GM23338 (cell line): ENCODE measurements at regions not wholly inside any gene's neighbourhood (a gene's known extent, or its start where the extent isn't known, plus 50 kb on each side); places are given as distances from the start of the nearest gene placed in this dataset.

Source experiments
- CREB1 ChIP-seq: fragments of 250-450 bp; sonication (Bioruptor Pico); IDR thresholded peaks from 2 replicates; pipeline ENCODE4 v1.5.0; 2020; ENCODE audit warnings: low read depth, mild to moderate bottlenecking, moderate library complexity
- EZH2 ChIP-seq: fragments of 200-600 bp; sonication (generic); IDR thresholded peaks from one replicate; pipeline ENCODE4 v1.8.0; 2017; ENCODE audit warnings: antibody characterized with exemption, mild to moderate bottlenecking, low read depth; ENCODE audit not compliant: unreplicated experiment
- EZH2phosphoT487 ChIP-seq: fragments of 200-600 bp; sonication (generic); IDR thresholded peaks from one replicate; pipeline ENCODE4 v1.8.1; 2018; ENCODE audit warnings: antibody characterized with exemption; ENCODE audit not compliant: unreplicated experiment
- JUNB ChIP-seq: IDR thresholded peaks from one replicate; pipeline ENCODE4 v1.6.1; 2016; ENCODE audit warnings: antibody characterized with exemption; ENCODE audit not compliant: unreplicated experiment
- NANOG ChIP-seq: IDR thresholded peaks from 2 replicates; pipeline ENCODE4 v1.6.1; 2016; ENCODE audit warnings: antibody characterized with exemption, borderline replicate concordance
- POLR2AphosphoS5 ChIP-seq: IDR thresholded peaks from 2 replicates; pipeline ENCODE4 v1.6.1; 2016; ENCODE audit warnings: antibody characterized with exemption, low read depth
- STAT1 ChIP-seq: IDR thresholded peaks from one replicate; pipeline ENCODE4 v1.6.1; 2016; ENCODE audit warnings: antibody characterized with exemption; ENCODE audit not compliant: unreplicated experiment
- ZNF331 ChIP-seq: fragments of 250-450 bp; sonication (Bioruptor Pico); IDR thresholded peaks from 2 replicates; pipeline ENCODE4 v1.5.0; 2020; ENCODE audit warnings: low read depth, mild to moderate bottlenecking, moderate library complexity
- TF ChIP-seq, protein P1 (sequence below), 2 experiments: fragments of 200-600 bp in 1 of 2; sonication (generic) in 1 of 2; conservative IDR thresholded peaks; 2 replicates each; pipeline versions ENCODE4 v1.5.1 to v1.6.1; 2016 to 2017; ENCODE audit warnings: antibody characterized with exemption in 2 of 2, low read depth in 2 of 2, mild to moderate bottlenecking in 2 of 2, moderate library complexity in 1 of 2
- TF ChIP-seq, protein P2 (sequence below): IDR thresholded peaks from one replicate; pipeline ENCODE4 v1.6.1; 2018; ENCODE audit warnings: antibody characterized with exemption; ENCODE audit not compliant: unreplicated experiment
- TF ChIP-seq, protein P3 (sequence below): IDR thresholded peaks from 2 replicates; pipeline ENCODE4 v1.6.1; 2016; ENCODE audit warnings: antibody characterized with exemption

GRCh38 chr4:52483186-52483890 is 175.8 kb downstream of the USP46 start:
- TF ChIP-seq EZH2 (no peak), POLR2AphosphoS5 (no peak), CREB1 (CRISPR knock-in tag) (no peak), ZNF331 (no peak), JUNB (no peak), STAT1 (no peak), EZH2phosphoT487 (no peak), NANOG (no peak)
- TF ChIP-seq, protein P1, sequence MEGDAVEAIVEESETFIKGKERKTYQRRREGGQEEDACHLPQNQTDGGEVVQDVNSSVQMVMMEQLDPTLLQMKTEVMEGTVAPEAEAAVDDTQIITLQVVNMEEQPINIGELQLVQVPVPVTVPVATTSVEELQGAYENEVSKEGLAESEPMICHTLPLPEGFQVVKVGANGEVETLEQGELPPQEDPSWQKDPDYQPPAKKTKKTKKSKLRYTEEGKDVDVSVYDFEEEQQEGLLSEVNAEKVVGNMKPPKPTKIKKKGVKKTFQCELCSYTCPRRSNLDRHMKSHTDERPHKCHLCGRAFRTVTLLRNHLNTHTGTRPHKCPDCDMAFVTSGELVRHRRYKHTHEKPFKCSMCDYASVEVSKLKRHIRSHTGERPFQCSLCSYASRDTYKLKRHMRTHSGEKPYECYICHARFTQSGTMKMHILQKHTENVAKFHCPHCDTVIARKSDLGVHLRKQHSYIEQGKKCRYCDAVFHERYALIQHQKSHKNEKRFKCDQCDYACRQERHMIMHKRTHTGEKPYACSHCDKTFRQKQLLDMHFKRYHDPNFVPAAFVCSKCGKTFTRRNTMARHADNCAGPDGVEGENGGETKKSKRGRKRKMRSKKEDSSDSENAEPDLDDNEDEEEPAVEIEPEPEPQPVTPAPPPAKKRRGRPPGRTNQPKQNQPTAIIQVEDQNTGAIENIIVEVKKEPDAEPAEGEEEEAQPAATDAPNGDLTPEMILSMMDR (conservative IDR thresholded peaks at IDR 0.05; ENCODE audit: low read depth in 2 of 2) = no peak
- TF ChIP-seq, protein P2, sequence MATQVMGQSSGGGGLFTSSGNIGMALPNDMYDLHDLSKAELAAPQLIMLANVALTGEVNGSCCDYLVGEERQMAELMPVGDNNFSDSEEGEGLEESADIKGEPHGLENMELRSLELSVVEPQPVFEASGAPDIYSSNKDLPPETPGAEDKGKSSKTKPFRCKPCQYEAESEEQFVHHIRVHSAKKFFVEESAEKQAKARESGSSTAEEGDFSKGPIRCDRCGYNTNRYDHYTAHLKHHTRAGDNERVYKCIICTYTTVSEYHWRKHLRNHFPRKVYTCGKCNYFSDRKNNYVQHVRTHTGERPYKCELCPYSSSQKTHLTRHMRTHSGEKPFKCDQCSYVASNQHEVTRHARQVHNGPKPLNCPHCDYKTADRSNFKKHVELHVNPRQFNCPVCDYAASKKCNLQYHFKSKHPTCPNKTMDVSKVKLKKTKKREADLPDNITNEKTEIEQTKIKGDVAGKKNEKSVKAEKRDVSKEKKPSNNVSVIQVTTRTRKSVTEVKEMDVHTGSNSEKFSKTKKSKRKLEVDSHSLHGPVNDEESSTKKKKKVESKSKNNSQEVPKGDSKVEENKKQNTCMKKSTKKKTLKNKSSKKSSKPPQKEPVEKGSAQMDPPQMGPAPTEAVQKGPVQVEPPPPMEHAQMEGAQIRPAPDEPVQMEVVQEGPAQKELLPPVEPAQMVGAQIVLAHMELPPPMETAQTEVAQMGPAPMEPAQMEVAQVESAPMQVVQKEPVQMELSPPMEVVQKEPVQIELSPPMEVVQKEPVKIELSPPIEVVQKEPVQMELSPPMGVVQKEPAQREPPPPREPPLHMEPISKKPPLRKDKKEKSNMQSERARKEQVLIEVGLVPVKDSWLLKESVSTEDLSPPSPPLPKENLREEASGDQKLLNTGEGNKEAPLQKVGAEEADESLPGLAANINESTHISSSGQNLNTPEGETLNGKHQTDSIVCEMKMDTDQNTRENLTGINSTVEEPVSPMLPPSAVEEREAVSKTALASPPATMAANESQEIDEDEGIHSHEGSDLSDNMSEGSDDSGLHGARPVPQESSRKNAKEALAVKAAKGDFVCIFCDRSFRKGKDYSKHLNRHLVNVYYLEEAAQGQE = no peak
- TF ChIP-seq, protein P3, sequence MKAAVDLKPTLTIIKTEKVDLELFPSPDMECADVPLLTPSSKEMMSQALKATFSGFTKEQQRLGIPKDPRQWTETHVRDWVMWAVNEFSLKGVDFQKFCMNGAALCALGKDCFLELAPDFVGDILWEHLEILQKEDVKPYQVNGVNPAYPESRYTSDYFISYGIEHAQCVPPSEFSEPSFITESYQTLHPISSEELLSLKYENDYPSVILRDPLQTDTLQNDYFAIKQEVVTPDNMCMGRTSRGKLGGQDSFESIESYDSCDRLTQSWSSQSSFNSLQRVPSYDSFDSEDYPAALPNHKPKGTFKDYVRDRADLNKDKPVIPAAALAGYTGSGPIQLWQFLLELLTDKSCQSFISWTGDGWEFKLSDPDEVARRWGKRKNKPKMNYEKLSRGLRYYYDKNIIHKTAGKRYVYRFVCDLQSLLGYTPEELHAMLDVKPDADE = no peak
